Retinal pigment epithelial cell (primary cell): ENCODE measurements at regions not wholly inside any gene's neighbourhood (a gene's known extent, or its start where the extent isn't known, plus 50 kb on each side); places are given as distances from the start of the nearest gene placed in this dataset.
A peak's percentile ranks its signal among the peaks of the same experiment; 100 is the strongest.

Experiments
- DNase-seq: peaks from one replicate; pipeline ENCODE4 v3.0.0-alpha.2; 2010; ENCODE audit warnings: low read depth
- H3K4me3 ChIP-seq: 2 replicates; pipeline ENCODE4 v1.5.1; 2011; ENCODE audit warnings: mild to moderate bottlenecking, low read length, control low read depth, moderate library complexity
- TF ChIP-seq, protein P1 (sequence below): conservative IDR thresholded peaks from 2 replicates; pipeline ENCODE4 v1.5.1; 2011; ENCODE audit warnings: low read depth, low read length, control low read depth, inconsistent platforms

DNA sequence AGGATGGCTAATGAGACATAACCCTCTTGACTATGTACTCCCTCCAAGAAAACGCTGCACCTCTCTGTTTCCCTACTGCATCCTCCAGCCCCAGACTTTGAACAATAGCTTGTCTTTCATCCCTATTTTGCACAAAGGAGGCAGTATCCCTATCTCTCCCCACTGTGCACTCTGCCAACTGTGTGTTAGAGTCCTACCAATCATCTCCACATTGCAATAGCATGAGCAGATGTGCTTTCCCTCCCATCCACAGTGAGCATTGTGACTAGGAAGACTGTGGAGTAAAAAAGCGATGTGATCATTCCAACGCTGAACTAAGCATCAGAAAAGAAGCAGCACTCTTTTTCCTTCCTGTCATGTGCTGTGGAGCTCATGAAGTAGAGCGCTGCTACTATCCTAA is 206.3 kb upstream of the GULP1 start:
- DNase-seq, result no peak
- TF ChIP-seq, protein P1, sequence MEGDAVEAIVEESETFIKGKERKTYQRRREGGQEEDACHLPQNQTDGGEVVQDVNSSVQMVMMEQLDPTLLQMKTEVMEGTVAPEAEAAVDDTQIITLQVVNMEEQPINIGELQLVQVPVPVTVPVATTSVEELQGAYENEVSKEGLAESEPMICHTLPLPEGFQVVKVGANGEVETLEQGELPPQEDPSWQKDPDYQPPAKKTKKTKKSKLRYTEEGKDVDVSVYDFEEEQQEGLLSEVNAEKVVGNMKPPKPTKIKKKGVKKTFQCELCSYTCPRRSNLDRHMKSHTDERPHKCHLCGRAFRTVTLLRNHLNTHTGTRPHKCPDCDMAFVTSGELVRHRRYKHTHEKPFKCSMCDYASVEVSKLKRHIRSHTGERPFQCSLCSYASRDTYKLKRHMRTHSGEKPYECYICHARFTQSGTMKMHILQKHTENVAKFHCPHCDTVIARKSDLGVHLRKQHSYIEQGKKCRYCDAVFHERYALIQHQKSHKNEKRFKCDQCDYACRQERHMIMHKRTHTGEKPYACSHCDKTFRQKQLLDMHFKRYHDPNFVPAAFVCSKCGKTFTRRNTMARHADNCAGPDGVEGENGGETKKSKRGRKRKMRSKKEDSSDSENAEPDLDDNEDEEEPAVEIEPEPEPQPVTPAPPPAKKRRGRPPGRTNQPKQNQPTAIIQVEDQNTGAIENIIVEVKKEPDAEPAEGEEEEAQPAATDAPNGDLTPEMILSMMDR, result no peak
- H3K4me3 ChIP-seq, result no peak overlapping the region

DNA sequence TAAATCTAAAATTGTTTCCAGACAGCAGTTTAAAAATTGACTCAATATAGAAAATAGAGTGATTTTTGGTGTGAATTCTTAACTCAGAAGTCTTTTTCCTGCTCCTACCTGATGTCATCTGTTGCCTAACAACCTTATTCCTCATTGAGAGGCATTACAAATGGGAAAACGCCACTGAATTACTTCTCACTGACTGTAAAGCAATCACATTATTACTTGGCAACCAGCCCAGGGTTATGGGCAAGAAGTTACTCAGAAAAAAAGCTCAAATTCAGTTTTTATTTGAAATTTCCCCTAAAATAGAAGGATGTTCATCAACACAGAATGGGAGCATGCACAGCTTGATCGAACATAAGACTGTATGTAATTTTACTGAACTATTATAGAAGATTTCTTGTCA is 201.8 kb upstream of the GULP1 start:
- DNase-seq, result peak; percentile 55
- H3K4me3 ChIP-seq, result no peak overlapping the region
- TF ChIP-seq, protein P1, result no peak

DNA sequence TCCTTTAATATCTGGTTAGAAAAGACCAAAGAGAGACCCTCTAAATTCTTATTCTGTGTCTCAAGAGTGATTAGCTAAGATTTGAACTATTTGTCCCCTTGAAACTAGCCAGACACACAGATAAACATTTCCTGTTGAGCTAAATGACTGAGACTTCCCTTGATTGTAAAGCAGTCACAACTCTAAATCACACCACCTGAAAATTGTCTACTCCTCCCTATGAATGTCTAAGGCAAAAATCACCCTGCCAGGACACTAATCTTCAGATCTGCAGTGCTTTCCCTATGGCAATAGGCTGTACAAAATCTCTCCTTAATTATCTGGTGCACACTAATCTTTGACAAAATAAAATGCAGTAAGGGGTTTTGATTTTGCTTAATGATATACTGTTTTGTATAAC is 200.5 kb upstream of the GULP1 start:
- TF ChIP-seq, protein P1, result no peak
- no peak for DNase-seq
- no peak overlapping the region for H3K4me3 ChIP-seq

DNA sequence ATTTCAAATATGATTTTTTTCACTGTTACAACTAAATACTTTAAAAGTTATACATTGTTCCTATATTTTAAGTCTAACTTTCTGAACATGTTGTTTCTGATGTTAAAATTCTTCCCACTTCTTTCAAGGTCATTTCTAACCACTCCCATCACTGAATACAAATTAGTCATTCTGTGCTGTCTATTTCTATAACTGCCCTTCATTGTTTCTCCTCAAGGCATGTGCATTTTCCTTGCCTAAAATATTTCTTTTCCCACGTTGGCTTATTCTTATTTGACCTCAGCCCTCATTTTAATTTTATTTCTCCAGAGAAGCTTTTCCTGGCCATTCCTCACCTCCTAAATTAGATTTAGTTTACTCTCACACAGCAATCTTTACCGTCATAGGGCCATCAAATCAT is 198.9 kb upstream of the GULP1 start:
- TF ChIP-seq, protein P1, result no peak
- DNase-seq, result no peak
- H3K4me3 ChIP-seq, result no peak overlapping the region

DNA sequence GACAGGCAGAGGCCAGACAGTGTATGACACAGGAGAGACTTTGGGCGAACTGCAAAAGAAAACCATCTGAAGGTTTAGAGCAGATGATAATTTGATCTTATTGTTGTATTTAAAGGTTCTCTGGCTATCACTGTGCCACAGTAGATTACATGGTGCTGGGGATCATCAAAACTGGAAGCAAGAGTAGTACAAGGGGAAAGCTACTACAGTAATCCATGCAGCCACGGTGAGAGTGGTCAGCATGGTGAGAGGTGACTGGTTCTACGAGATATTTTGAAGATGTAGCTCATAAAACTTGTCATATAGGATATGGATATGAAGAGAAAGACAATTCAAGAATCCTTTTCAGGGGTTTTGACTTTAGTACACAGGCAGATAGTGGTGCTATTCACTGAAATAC is 194.8 kb upstream of the GULP1 start:
- TF ChIP-seq, protein P1, result no peak
- H3K4me3 ChIP-seq, result no peak overlapping the region
- DNase-seq, result no peak

DNA sequence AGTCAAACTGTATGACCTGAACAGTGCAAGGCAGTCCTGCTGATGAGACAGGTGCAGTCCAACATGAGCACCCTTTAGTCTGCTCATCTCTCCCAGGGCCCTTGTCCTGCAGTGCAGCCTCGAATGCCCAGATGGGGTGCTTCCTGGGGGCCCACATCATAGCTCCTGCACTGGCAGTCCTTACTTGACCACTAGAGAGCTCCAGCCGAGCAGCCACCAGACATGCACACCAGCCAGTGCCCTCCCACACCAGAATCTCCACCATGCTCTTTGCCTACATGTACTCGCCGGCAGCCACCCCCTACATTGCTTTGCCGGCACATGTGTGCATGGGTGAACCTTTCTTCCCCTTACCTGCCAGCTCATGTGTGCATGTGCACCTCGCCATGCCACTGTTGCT is 188.8 kb upstream of the GULP1 start:
- H3K4me3 ChIP-seq, result no peak overlapping the region
- TF ChIP-seq, protein P1, result no peak
- no peak for DNase-seq

DNA sequence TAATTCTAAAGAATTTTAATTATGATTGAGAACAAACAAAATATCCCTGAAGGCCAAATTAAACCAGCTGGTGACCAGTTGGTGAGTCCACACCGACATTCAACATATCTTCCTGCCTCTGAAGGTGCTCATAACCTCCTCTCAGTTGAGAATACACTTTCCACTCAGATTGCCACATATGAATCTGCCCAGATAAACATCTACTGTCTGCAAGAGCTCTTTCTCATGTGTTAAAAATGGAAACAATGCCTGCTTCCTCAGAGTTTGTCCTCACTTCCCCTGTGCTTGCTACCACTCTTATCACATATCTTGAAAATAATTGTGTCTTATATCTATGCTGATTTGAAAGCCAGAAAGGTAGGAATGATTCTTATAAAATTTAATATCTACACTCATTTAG is 177.7 kb upstream of the GULP1 start:
- TF ChIP-seq, protein P1, result no peak
- DNase-seq, result no peak
- no peak overlapping the region for H3K4me3 ChIP-seq
